Uterus (tissue), 3 donors: ENCODE measurements at regions not wholly inside any gene's neighbourhood (a gene's known extent, or its start where the extent isn't known, plus 50 kb on each side); places are given as distances from the start of the nearest gene placed in this dataset.

Experiments
- DNase-seq, 2 donors: peaks; one replicate each; pipeline ENCODE4 v3.0.0-alpha.2; 2019 to 2020
- H3K27ac ChIP-seq, 2 donors: fragments of 200-600 bp; sonication (generic); 1 replicate in 1 of 2; 2 replicates in 1 of 2; pipeline ENCODE4 v1.5.1; 2016 to 2018
- H3K27me3 ChIP-seq, 2 donors: fragments of 200-600 bp; sonication (generic); one replicate each; pipeline ENCODE4 v1.5.1; 2018 to 2019; ENCODE audit warnings: control low read depth in 1 of 2
- H3K36me3 ChIP-seq, 2 donors: fragments of 200-600 bp; sonication (generic); one replicate each; pipeline ENCODE4 v1.5.1; 2019; ENCODE audit warnings: control low read depth in 1 of 2
- H3K4me1 ChIP-seq, 2 donors: fragments of 200-600 bp; sonication (generic); one replicate each; pipeline ENCODE4 v1.5.1; 2018 to 2019; ENCODE audit warnings: control low read depth in 1 of 2
- H3K4me3 ChIP-seq, 2 donors: fragments of 200-600 bp; sonication (generic); 1 replicate in 1 of 2; 2 replicates in 1 of 2; pipeline ENCODE4 v1.5.1; 2018 to 2019; ENCODE audit warnings: mild to moderate bottlenecking in 1 of 2
- H3K9me3 ChIP-seq, 2 donors: fragments of 200-600 bp; sonication (generic); one replicate each; pipeline ENCODE4 v1.5.1; 2019; ENCODE audit warnings: control low read depth in 1 of 2
- CTCF ChIP-seq, 4 experiments: fragments of 200-600 bp in 2 of 4; fragments of 450-650 bp in 2 of 4; sonication (generic) in 2 of 4; IDR thresholded peaks; one replicate each; pipeline ENCODE4 v1.5.1; 2016 to 2019; ENCODE audit warnings: antibody characterized with exemption in 4 of 4, mild to moderate bottlenecking in 2 of 4, moderate library complexity in 1 of 4
- POLR2A ChIP-seq, 2 donors: fragments of 450-650 bp; IDR thresholded peaks; one replicate each; pipeline ENCODE4 v1.6.1; 2016; ENCODE audit warnings: antibody characterized with exemption in 2 of 2, mild to moderate bottlenecking in 1 of 2, moderate library complexity in 1 of 2
- intact Hi-C: fragments of 100-400 bp; cut with DNase I; formaldehyde crosslinking; loops from one replicate; pipeline ENCODE4 v1.15.1; 2023; ENCODE audit warnings: low total_unique reads
- donor health status: DM: yes; HTN: yes; CAD: no.

- TF ChIP-seq CTCF (IDR thresholded peaks at IDR 0.05) (no peak), POLR2A (IDR thresholded peaks at IDR 0.05) (no peak)
- H3K36me3 ChIP-seq: no peaks in the 10 kb centered on the region
- no peaks in the 10 kb centered on the region for H3K9me3 ChIP-seq
- H3K4me3 ChIP-seq: no peak overlapping the region
- intact Hi-C loops: no loop called here
- no peaks in the 10 kb centered on the region for H3K27me3 ChIP-seq
- no peak for DNase-seq
- no peaks in the 10 kb centered on the region for H3K4me1 ChIP-seq
- H3K27ac ChIP-seq: no peak overlapping the region
Observed at GRCh38 chr4:33427676-33428075, 2707.5 kb downstream of the PCDH7 start.

GRCh38 chr4:33429971-33430370, 2709.8 kb downstream of the PCDH7 start:
- H3K4me3 ChIP-seq: no peak overlapping the region
- intact Hi-C loops: no loop called here
- no peaks in the 10 kb centered on the region for H3K27me3 ChIP-seq
- no peak for DNase-seq
- H3K27ac ChIP-seq: no peak overlapping the region
- no peaks in the 10 kb centered on the region for H3K9me3 ChIP-seq
- H3K36me3 ChIP-seq: no peaks in the 10 kb centered on the region
- no peaks in the 10 kb centered on the region for H3K4me1 ChIP-seq
- TF ChIP-seq CTCF (IDR thresholded peaks at IDR 0.05) (no peak), POLR2A (IDR thresholded peaks at IDR 0.05) (no peak)

- no peaks in the 10 kb centered on the region for H3K36me3 ChIP-seq
- intact Hi-C loops: no loop called here
- no peak overlapping the region for H3K4me3 ChIP-seq
- H3K27me3 ChIP-seq: no peaks in the 10 kb centered on the region
- H3K9me3 ChIP-seq: no peaks in the 10 kb centered on the region
- TF ChIP-seq POLR2A (IDR thresholded peaks at IDR 0.05) (no peak), CTCF (IDR thresholded peaks at IDR 0.05) (no peak)
- no peak for DNase-seq
- no peaks in the 10 kb centered on the region for H3K4me1 ChIP-seq
- H3K27ac ChIP-seq: no peak overlapping the region
Observed at GRCh38 chr4:33437406-33437805, 2717.2 kb downstream of the PCDH7 start.

GRCh38 chr4:33446953-33447352, 2726.8 kb downstream of the PCDH7 start:
- Histone ChIP-seq H3K9me3 (no peaks in the 10 kb centered on the region), H3K27ac (no peak overlapping the region), H3K4me1 (no peaks in the 10 kb centered on the region), H3K36me3 (no peaks in the 10 kb centered on the region), H3K4me3 (no peak overlapping the region), H3K27me3 (no peaks in the 10 kb centered on the region)
- no peak for TF ChIP-seq CTCF (IDR thresholded peaks at IDR 0.05)
- TF ChIP-seq POLR2A (IDR thresholded peaks at IDR 0.05): no peak
- intact Hi-C loops: no loop called here
- DNase-seq: no peak

- DNase-seq: no peak
- Histone ChIP-seq H3K4me3 (no peak overlapping the region), H3K36me3 (no peaks in the 10 kb centered on the region), H3K4me1 (no peaks in the 10 kb centered on the region), H3K9me3 (no peaks in the 10 kb centered on the region), H3K27me3 (no peaks in the 10 kb centered on the region), H3K27ac (no peak overlapping the region)
- TF ChIP-seq POLR2A (IDR thresholded peaks at IDR 0.05): no peak
- TF ChIP-seq CTCF (IDR thresholded peaks at IDR 0.05): no peak
- intact Hi-C loops: no loop called here
Observed at GRCh38 chr4:33448948-33449347, 2728.8 kb downstream of the PCDH7 start.
